ENCODE measurements at regions not wholly inside any gene's neighbourhood (a gene's known extent, or its start where the extent isn't known, plus 50 kb on each side); places are given as distances from the start of the nearest gene placed in this dataset.

DNA sequence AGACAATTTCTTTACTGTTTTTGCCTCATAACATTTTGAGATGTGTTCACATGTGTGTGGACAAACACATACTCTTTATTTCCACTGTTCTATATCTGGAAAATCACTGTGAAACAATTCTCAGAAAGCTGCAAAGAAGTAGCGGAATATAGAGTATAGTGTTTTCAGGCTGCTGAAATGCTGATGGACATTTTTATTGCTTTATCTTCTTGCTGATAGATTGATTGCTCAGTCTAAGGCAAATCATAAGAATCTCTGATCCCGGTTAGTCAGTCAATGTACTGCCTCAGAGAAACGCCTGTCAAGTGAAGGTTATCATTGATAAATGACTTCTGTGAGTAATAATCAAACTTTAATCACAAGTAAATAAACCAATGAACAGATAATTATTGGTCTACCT lies 364.9 kb upstream of the CTNND2 start:
- Histone ChIP-seq H2BK15ac (ENCODE audit: low read length) (no peak overlapping the region), H3K14ac (ENCODE audit: insufficient read length) (no peak overlapping the region), H4K8ac (ENCODE audit: extremely low read depth, insufficient read depth, low read length) (no peak overlapping the region), H3K9me3 (ENCODE audit: insufficient read depth in 2 of 2, low read depth in 1 of 2, low read length in 1 of 2) (no peaks in the 10 kb centered on the region), H4K91ac (replicated peaks; ENCODE audit: insufficient read length, low read length) (no peak overlapping the region), H3K27me3 (replicated peaks in 1 of 4; ENCODE audit: control insufficient read depth in 3 of 4, extremely low read depth in 1 of 4, insufficient read depth in 3 of 4, low read length in 3 of 4) (peaks cover 0 to under 1% (median 0%) of the 10 kb centered on the region in 4 experiments; a peak in 1 of 7 replicates), H3K79me1 (ENCODE audit: low read depth, low read length) (no peaks in the 10 kb centered on the region), H3K23me2 (ENCODE audit: low read depth, low read length) (no peaks in the 10 kb centered on the region), H2AFZ (ENCODE audit: low read length) (no peak overlapping the region), H4K5ac (ENCODE audit: insufficient read length, low read depth, low read length) (no peak overlapping the region), H3K9ac (replicated peaks in 1 of 4; ENCODE audit: extremely low read depth in 1 of 4, low read depth in 3 of 4, low read length in 3 of 4) (no peak overlapping the region), H3K4me2 (ENCODE audit: insufficient read depth in 1 of 2, low read depth in 2 of 2, low read length in 2 of 2) (no peak overlapping the region), H4K20me1 (replicated peaks in 1 of 2; ENCODE audit: control insufficient read depth in 1 of 2, insufficient read depth in 2 of 2, low read length in 2 of 2) (no peaks in the 10 kb centered on the region), H3K4me1 (replicated peaks in 1 of 4; ENCODE audit: control insufficient read depth in 3 of 4, insufficient read depth in 4 of 4, low read length in 3 of 4) (no peaks in the 10 kb centered on the region; a peak in 1 of 7 replicates), H3K4ac (replicated peaks; ENCODE audit: insufficient read length, low read depth, low read length) (no peak overlapping the region), H2AK5ac (ENCODE audit: low read depth, low read length) (no peak overlapping the region), H2BK12ac (ENCODE audit: low read depth, low read length) (no peak overlapping the region), H3K79me2 (ENCODE audit: control insufficient read depth in 1 of 2, insufficient read depth in 2 of 2, low read length in 2 of 2) (no peaks in the 10 kb centered on the region), H3K56ac (replicated peaks; ENCODE audit: insufficient read length, low read depth, low read length) (no peak overlapping the region), H3K18ac (ENCODE audit: extremely low read depth, low read length) (no peak overlapping the region), H3K27ac (ENCODE audit: low read depth, low read length) (no peak overlapping the region), H3K4me3 (ENCODE audit: extremely low read depth in 1 of 4, insufficient read depth in 2 of 4, low read depth in 3 of 4, low read length in 4 of 4) (no peak overlapping the region), H2BK5ac (ENCODE audit: low read depth, low read length) (no peak overlapping the region), H2BK20ac (ENCODE audit: low read length) (no peak overlapping the region), H2BK120ac (replicated peaks; ENCODE audit: low read depth, low read length) (no peak overlapping the region), H3K36me3 (ENCODE audit: control insufficient read depth in 2 of 4, insufficient read depth in 4 of 4, low read length in 3 of 4) (no peaks in the 10 kb centered on the region), H3K23ac (ENCODE audit: insufficient read length) (no peak overlapping the region)
- ChIA-PET CTCF (ENCODE audit: partially characterized antibody) (no interaction called here), POLR2A (ENCODE audit: partially characterized antibody) (no interaction called here)
- no peak for FAIRE-seq
- no peak for DNase-seq (ENCODE audit: low read depth in 1 of 2, low spot score in 2 of 2)
- WGBS, 2 experiments (ENCODE audit: extremely low coverage in 1 of 2, insufficient coverage in 1 of 2, insufficient read length in 1 of 2, insufficient replicate concordance in 2 of 2, low coverage in 1 of 2, low lambda C conversion rate in 2 of 2, missing lambda C conversion rate in 1 of 2): 92% methylated on average over 3 of the region's 3 CpGs; no CpG with 5 or more reads in 1 of the 2 experiments
- no peak for TF ChIP-seq SP2 (IDR thresholded peaks at IDR 0.05; ENCODE audit: low read length)
- TF ChIP-seq YY1 (IDR thresholded peaks at IDR 0.05; ENCODE audit: low read depth, low read length): no peak
- no peak for TF ChIP-seq CBX8 (IDR thresholded peaks at IDR 0.05; ENCODE audit: borderline replicate concordance, low read depth, low read length)
- no peak for TF ChIP-seq CHD2 (IDR thresholded peaks at IDR 0.05; ENCODE audit: low read length)
- TF ChIP-seq RNF2 (IDR thresholded peaks at IDR 0.05; ENCODE audit: borderline replicate concordance, low read depth, low read length, missing control alignments, poor library complexity, severe bottlenecking): no peak
- no peak for TF ChIP-seq FOSL1 (IDR thresholded peaks at IDR 0.05; ENCODE audit: insufficient read depth, low read depth, low read length)

Data from H1 (cell line).